GM21576 (cell line): ENCODE measurements at regions not wholly inside any gene's neighbourhood (a gene's known extent, or its start where the extent isn't known, plus 50 kb on each side); places are given as distances from the start of the nearest gene placed in this dataset.

ENCODE experiments used
- ATAC-seq: cut with Tn5 transposase; IDR thresholded peaks from one replicate; pipeline ENCODE4 v1.9.1; 2021; ENCODE audit warnings: mild to moderate bottlenecking, moderate library complexity; ENCODE audit not compliant: unreplicated experiment

DNA sequence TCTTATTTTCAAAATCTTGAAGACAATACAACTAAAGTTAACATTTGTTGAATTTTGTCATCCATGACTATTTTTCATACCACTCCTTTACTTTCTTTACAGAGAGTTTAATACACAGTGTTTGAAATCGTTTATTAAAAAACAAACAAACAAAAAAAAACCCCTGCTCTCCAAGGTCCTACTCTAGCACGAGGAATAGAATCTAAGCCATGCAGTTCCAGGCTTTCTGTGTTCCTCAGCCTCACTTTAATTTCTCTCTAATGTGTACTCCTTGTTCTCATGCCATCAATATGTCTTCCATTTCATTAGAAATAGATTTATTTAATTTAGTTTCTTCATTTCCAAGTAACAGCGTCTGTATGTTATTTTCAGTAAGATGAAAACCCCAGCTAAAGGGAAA lies 381.2 kb upstream of the MC4R start:
- no peak for ATAC-seq

DNA sequence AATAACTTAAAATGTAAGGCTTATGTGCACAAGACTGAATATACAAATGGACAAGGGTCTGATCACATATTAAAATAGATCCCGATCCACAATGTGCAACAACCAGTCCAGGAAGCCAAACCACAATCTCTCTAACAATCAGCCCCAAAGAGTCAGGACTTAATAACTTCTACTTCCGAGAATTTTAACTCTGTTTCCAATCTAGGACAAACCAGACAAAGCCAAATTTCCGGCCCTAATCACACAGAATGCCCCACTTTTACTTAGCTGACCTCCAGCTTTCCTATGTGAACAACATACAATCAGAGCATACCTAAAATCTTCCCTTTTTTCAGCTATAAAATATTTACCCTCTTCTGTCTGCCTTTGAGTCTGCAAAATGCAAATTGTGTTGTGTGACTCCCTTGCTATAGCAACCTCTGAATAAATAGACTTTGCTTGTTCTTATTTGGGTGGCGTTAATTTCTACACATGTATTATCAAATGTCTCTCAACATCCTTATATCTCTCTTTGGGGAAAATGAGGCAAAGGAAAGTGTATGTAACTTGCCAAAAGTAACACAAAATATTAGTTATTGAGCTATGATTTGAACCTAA lies 381.9 kb upstream of the MC4R start:
- no peak for ATAC-seq

DNA sequence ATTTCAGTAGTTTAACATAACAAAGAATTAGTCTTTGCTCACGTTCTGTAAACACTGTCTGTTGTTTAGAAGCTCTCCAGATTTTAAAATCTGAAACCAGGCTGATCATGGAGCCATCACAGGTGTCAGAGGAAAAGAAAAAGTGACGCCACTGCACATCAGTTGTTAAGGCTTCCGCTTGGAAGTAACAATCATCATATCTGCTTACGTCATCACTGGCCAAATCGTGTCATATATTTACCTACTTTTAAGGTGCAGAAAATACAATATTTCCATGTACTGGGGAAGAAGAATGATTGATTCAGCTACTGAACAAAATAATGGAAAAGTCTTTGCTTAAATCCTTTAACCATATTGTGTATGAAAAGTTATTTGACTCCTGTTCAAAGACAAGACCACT lies 382.6 kb upstream of the MC4R start:
- ATAC-seq = no peak

DNA sequence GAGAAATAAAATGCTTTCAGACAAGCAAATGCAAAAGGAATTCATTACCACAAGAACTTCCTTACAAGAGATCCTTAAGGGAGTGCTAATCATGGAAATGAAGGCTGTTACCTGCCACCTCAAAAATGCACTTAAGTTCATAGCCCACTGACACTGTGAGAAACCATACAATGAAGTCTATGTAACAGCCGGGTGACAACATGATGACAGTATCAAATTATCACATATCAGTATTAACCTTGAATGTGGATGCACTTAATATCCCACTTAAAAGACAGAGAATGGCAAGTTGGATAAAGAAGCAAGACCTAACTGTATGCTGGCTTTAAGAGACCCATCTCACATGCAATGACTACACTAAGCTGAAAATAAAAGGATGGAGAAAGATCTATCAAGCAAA lies 403.4 kb upstream of the MC4R start:
- ATAC-seq = no peak

DNA sequence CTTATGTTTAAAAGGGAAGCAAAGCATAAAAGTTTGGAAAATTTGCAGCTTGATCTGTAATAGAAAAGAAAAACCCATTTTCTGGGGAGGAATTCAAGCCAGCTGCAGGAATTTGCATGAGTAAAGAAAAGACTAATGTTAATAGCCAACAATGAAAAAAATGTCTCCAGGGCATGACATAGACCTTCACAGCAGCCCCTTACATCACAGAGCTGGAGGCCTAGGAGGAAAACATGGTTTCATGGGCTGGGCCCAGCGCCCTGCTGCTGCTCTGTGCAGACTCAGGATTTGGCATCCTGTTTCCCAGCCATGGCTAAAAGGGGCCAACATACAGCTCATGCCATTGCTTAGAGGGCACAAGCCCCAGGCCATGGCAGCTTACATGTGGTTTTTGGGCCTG lies 411.6 kb upstream of the MC4R start:
- no peak for ATAC-seq

DNA sequence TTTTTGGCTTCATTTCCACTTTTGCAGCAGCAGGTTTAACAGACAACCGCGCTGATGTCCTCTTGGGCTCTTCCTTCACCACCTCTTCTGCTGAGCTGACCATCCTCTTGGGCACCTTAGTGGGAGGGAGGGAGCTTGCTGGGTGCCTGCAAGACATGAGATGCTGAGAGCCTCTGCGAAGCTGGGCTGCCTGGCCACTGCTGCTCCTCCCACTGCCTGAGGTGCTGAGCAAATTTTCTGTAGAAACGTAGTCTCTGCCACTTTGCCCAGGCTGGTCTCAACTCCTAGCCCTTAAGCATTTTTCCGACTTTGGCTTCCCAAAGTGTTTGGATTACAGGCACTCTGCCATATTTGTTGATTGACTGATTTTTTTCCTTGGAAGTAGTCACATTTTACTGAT lies 422.2 kb upstream of the MC4R start:
- no peak for ATAC-seq

DNA sequence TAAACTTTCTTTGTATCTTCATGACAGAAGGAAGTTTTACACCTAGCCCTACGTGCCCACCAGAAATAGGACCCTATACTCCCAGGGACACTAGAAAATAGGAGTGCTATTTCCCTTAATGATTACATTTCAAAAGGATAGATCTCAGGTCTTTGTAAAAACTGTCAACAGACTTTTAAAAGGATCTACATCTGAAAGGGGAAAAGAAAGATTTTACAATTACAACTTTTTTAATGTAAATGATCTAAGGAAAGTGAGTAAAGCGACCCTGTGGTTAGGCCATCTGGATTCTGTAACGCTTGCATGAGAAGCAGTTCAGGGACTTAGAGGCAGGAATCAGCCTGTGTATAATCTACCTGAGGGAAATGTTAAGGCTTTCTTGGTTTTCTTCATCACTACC lies 431.8 kb upstream of the MC4R start:
- no peak for ATAC-seq

DNA sequence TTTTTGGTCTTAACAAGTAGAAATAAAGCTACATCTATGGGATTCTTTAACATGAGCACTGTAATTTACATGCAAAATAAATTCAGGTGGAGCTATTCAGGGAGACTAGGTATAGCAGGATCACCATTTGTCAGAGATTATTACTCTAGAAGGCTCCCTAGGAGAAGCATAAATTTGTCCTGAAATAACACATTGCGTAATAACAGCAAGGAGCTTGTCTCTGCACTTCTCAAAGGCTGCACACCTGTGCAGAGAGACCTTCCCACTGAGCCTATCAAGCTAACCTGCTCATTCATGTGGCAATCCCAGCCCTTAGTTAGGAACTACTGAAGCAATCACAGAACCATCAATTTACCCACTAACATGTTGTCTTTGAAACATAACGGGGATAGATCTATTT lies 437.4 kb upstream of the MC4R start:
- no peak for ATAC-seq

DNA sequence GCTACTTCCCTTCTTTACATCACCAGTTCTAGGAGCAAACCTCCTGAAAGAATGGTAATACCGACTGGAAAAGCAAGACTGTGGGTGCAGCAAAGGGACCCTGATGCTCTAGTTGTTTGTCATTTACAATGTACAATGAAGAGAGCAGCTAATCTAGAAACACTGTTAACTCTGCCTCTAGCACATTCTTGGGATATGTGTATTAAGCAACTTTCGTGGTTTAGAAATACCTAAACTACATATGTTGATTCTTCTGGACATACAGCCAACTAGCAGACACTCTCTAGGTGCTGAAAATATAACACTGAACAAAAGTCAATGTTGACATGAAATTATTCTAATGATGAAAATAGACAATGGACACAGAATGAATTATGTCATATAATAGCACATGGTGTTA lies 440.3 kb upstream of the MC4R start:
- ATAC-seq = no peak

DNA sequence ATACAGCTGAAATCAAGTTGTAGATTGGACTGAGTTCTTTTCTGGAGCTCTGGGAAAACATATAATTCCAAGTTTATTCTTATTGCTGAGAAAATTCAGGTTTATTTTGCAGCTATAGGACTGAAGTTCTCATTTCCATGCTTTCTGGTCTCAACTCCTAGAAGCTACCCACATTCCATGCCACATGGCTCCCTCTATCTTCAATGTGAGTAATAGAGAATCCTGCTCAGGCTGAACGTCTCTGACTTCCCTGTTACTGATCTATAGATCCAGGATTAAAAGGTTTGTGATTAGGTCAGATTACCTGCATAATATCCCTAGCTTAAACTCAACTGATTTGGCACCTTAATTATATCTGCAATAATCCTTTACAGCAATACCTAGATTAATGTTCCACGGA lies 453.8 kb upstream of the MC4R start:
- ATAC-seq = no peak

DNA sequence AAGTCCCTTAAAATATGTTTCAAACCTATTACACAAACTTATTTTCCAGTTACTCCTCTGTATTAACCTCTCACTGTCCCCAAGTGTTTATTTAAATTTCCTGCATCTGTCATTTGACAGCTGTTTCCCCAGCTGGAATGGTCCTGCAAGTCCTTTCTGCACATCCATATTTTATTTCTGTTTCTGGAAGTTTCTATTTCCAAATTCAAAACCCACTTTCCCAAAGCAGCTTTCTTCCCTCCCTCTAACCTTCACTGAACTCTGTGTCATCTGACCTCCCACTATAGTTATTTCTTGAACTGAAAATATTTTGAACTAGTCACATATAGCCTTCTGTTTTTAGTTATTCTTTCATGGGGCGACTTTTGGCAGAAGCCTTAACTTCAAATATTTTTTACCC lies 459.4 kb upstream of the MC4R start:
- ATAC-seq = no peak

DNA sequence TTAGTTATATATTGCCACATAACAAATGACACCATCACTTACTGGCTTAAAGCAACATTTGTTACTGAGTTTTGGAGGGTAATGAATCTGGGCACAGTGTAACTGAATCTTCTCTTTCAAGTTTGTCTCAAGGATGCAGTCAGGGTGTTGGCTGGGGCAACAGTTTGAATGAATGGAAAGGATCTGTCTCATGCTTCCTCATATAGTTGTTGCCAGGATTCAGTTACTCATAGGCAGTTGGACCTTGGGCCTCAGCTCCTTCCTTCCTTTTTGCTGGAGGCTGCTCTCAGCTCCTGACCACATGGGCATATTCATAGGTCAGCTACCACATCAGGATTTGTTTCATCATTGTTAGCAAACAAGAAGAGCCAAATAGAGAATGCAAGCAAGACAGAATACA lies 466.1 kb upstream of the MC4R start:
- no peak for ATAC-seq

DNA sequence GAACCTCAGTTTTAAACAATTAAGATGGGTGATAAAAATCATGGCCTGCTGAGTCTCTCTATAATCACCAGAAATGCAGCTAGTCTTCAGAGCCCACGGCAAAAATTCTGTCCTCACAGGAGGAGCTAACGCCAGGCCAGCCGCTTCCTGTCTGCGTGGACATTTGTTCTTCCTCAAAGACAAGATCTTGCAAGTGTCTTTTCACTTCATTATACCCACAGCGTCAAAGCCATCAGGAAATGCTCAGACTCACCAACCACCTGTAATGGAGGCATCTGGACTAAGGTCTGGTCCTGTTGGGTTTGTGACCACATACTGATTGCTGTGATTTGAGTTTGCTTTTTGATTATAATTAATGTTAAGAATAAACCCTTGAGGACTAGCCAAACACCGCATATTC lies 473.8 kb upstream of the MC4R start:
- ATAC-seq = no peak

DNA sequence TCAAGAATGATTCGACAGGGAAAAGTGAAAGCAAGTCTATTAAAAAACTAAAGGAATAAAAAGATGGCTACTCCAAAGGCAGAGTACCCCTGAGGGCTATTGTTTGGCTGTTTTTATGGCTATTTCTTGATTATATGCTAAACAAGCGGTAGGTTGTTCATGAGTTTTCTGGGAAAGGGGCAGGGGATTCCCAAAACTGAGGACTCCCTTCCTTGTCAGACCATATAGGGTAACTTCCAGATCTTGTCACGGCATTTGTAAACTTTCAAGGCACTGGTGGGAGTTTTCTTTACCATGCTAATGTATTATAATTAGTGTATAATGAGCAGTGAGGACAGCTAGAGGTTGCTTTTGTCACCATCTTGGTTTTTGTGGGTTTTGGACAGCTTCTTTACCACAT lies 474.9 kb upstream of the MC4R start:
- ATAC-seq = no peak

DNA sequence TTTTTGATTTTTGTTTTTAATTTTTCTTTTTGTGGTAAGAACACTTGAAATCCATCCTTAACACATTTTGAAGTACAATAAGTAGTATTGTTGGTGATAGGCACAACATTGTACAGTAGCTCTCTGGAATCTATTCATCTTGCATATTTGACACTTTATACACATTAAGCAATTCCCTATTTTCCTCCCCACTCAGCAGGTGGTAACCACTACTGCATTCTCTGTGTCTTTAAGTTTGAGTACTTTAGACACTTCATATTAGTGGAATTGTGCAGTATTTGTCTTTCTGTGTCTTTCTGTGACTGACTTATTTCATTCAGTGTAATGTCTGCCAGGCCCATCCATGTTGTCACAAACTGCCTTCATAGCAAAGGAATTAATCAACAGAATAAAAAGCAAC lies 471.7 kb upstream of the CDH20 start:
- ATAC-seq = no peak

DNA sequence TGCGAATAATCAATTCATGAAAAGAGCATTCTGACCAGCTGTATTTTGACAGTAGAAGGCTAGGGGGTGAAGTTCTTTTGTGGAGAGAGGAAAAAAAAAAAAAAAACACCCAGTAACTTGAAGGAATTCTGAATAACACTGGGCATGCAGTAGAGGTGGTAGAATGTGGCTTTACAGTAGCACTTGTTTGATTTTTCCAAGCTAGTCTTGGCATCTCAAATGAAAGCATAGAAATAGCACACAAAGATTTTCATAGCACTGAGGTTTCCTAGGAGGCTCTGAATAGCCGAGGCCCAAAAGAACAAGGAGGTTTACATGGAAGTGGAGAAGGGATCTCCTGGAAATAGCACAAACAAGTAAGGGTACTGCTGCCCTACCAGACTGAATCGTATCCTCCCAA lies 470.2 kb upstream of the CDH20 start:
- ATAC-seq = no peak

DNA sequence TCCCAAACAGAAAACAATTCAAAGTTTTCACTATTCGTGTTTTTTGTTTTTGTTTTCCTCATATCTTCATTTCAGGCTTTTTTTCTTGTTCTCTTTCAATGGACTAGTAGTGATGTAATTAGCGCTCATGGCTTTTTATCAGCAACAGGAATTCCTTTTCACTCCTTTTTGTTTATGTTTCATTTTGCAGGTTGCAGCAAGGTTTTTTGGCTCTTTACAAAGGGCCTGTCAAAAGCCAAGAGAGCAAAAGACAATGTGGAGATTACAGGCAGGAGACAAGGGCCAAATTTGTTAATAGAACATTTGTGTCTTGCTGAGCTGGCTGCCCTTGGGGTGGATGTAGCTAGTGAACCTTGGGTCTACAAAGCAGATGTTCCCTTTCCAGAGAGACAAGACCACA lies 467.4 kb upstream of the CDH20 start:
- no peak for ATAC-seq

DNA sequence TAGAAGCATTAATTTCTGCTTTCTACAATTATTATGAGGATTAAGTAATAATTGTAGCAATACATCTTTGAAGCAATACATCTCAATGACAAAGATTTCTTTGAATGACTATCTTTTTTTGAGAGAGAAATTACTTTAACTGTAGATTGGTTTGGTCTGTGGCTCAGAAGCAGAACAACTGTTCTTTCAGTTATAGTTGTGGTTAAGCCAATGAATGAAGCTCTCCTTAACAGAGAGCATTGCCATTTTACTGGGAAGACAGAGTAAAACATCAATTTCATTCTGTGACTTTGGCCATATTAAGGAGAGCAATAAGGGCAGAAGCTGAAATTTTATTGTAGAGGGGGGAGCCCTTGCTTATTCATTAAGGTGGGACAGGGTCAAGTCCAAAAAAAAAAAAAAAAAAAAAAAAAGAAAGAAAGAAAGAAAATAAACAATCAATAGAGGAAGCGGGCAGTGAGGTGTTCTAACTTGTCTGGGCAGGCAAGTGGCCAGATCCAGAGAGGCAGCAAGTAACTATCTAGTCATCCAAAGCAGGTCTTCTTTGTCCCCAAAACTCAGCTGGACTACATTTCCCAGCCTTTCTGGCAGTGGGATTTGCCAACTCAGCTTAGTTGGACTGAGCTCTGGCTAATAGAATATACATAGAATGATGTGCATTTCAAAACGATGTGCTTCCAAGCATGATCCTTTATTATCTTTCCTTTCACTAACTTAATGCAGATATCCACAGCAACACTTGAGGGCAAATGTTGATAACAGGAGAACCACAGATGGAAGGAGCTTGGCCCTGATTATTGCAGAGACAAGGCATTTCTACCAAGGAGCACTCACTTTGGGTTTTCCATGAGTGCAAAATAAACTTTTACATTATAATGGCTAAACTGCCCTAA lies 462.7 kb upstream of the CDH20 start:
- ATAC-seq = no peak

DNA sequence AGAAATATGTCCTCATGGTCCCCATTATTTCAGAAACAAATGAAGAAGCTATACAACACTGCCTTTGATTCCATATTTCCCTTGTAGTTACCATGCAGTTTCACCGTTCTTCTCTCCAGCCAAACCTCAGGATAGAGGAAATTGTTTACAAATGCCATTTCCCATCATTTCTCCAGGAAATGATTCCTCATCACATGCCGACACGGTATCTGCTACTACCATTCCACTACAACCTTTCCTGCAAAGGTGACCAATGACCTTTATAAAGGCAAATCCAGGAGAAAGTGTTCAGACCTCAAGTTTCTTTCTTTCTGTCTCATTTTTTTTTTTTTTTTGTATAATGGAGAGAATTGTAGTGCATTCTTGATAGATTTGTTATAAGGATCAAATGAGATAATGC lies 460.8 kb upstream of the CDH20 start:
- ATAC-seq = no peak

DNA sequence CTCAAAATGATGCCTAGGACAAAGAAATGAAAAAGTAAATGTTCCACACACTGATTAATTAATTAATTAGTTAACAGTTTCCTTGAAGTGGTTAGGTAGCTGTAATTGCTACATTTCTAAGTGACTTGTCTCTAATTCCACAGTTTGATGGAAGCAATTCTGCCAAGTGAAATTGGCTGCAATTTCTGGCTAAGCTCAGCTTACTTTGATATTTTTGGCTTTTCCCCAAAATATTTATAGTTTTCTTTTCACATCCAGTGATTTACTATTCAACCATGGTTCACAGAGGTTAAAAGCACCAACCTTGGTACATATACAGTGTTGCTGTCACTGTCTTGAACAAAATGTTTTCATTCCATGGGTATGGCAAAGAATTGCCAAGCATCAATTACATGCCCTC lies 459.5 kb upstream of the CDH20 start:
- no peak for ATAC-seq

DNA sequence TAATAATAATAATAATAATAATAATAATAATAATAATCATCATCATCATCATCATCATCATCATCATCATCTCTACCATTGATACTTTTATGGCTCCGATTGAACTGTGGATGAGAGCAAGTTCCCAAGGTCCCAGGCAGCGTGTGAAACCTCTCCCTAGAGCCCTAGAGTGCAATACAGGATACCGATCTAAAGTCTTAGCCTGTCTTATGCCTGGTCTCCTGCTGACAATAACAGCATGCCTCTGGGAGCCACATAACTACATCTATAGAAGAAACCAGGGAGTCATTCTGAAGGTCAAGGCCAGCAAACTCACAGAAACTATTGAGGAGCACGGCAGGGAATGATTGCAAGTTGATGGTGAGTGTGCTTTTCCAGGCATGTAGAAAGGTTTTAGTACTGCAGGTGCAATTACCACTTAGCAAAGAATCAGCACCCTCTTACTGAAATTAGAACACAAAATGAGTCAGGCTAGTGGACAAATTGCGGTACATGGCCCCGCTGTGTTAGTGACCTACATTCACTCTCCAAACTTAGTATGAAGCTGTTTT lies 457.2 kb upstream of the CDH20 start:
- ATAC-seq = no peak

DNA sequence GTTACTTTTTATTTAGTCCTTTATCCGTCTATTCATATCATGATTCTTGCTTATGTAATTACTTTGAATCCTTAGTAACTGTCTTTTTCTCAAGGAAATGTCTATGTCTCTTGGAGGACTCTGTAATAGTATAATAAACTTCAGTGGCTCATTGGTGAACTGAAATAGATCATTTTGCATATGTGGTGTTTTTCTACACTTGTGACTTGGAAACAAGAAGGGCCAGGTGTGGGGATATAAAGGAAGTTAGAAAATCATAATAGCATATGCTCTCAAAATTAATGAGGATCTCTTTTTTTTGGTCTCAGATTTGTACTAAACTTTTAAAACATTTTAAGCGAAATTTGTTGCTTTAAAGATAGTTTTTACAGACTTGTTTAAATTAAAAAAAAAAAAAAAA lies 453.0 kb upstream of the CDH20 start:
- no peak for ATAC-seq

DNA sequence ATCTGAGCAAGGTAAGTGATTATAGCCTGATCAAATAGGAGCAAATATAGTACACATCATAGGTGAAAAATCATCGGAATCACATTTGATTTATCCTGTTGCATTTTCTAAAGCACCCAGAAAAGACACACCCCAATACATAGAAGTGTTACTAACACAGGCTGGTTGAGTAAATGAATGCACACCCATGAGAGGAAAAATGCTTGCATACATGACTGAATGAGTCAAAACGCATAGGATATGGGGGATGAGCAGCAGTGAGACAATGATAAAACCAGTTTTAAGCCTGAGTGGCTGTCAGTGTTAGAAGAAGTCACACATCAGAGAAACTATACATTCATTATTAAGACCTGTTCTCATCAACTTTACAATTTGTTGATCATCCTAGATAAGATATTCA lies 449.6 kb upstream of the CDH20 start:
- ATAC-seq = no peak
